Right cardiac atrium (tissue), 5 donors: ENCODE measurements at regions not wholly inside any gene's neighbourhood (a gene's known extent, or its start where the extent isn't known, plus 50 kb on each side); places are given as distances from the start of the nearest gene placed in this dataset.

Source experiments
- ATAC-seq, 2 donors: fragments of 200-7000 bp; cut with Tn5 transposase; one replicate each; pipeline versions ENCODE4 v1.8.0 to v1.9.1; 2020; ENCODE audit warnings: moderate library complexity in 2 of 2, mild to moderate bottlenecking in 1 of 2
- DNase-seq, 3 donors: peaks; one replicate each; pipeline ENCODE4 v3.0.0-alpha.2; 2020
- H3K27ac ChIP-seq: one replicate; pipeline ENCODE4 v1.5.1; 2013; ENCODE audit warnings: mild to moderate bottlenecking, low read length, control low read depth, moderate library complexity
- H3K27me3 ChIP-seq: one replicate; pipeline ENCODE4 v1.6.1; 2013; ENCODE audit not compliant: control insufficient read depth, insufficient read depth
- H3K4me1 ChIP-seq: one replicate; pipeline ENCODE4 v1.6.1; 2013; ENCODE audit warnings: low read length; ENCODE audit not compliant: control insufficient read depth, insufficient read depth
- H3K4me3 ChIP-seq: one replicate; pipeline ENCODE4 v1.5.1; 2013; ENCODE audit warnings: low read length, control low read depth
- H3K9me3 ChIP-seq: one replicate; pipeline ENCODE4 v1.6.1; 2013; ENCODE audit warnings: low read length; ENCODE audit not compliant: control insufficient read depth
- WGBS: extraction: QIAGEN DNeasy Blood & Tissue Kit; methylation state at CpG from one replicate; pipeline ENCODE4 v1.1.7; 2013; 5-methylcytosine and 5-hydroxymethylcytosine counted together
- intact Hi-C, 4 donors: fragments of 100-400 bp; cut with DNase I; formaldehyde crosslinking; loops; one replicate each; pipeline versions ENCODE4 v1.11.0 to v1.14.0; 2022 to 2023
- donor health status: healthy with polysubstance abuse.
- donor health status: DM: no; HTN: yes; CAD: no.
- donor health status: DM: no; HTN: no; CAD: no.
- donor health status: DM: no; HTN: yes; CAD: no; lungs with severe emphysema.
- donor health status: DM: yes; HTN: yes; CAD: no.

GRCh38 chr7:47724335-47724982 lies 142.5 kb upstream of the TNS3 start:
- H3K27ac ChIP-seq: no peak overlapping the region
- H3K4me1 ChIP-seq: no peaks in the 10 kb centered on the region
- H3K27me3 ChIP-seq: no peaks in the 10 kb centered on the region
- no peak overlapping the region for H3K4me3 ChIP-seq
- intact Hi-C loops: no loop called here
- WGBS: 82% methylated on average over 12 of the region's 12 CpGs
- DNase-seq (no peak), ATAC-seq (no peak)
- H3K9me3 ChIP-seq: no peaks in the 10 kb centered on the region

DNA sequence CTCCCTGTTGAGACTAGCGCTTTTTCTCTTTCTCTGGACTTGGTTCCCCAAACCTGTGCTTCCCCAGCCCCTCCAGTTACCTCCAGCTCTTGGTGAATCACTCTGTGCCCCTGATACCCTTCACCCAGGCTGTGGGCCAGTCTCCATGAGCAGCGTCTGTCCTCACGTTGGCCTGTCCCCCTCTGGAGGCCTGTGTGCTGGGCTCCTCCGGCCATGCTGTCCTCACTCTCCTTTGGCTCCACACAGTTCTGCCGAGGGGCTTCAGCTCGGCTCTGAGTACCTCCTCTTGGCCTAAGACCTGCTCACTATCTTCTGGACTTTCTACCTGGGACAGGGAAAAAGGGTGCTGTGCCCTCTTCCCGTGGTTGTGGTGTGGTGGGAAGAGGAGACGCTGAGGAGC lies 140.2 kb upstream of the TNS3 start:
- Histone ChIP-seq H3K27me3 (no peaks in the 10 kb centered on the region), H3K4me1 (no peaks in the 10 kb centered on the region), H3K27ac (no peak overlapping the region), H3K9me3 (no peaks in the 10 kb centered on the region), H3K4me3 (no peak overlapping the region)
- intact Hi-C loops: no loop called here
- 95% methylated on average over 8 of the region's 8 CpGs for WGBS
- DNase-seq: no peak
- peak in 1 of 2 donors; percentile 32 for ATAC-seq

GRCh38 chr7:47721670-47722069 lies 139.8 kb upstream of the TNS3 start:
- H3K9me3 ChIP-seq: no peaks in the 10 kb centered on the region
- intact Hi-C loops: no loop called here
- DNase-seq: no peak
- WGBS: 93% methylated on average over 9 of the region's 9 CpGs
- no peak overlapping the region for H3K27ac ChIP-seq
- no peaks in the 10 kb centered on the region for H3K27me3 ChIP-seq
- no peak overlapping the region for H3K4me3 ChIP-seq
- ATAC-seq: no peak
- H3K4me1 ChIP-seq: no peaks in the 10 kb centered on the region

GRCh38 chr7:47720907-47721244 lies 139.0 kb upstream of the TNS3 start:
- no peak overlapping the region for H3K27ac ChIP-seq
- WGBS: 87% methylated on average over 8 of the region's 8 CpGs
- no peaks in the 10 kb centered on the region for H3K4me1 ChIP-seq

DNA sequence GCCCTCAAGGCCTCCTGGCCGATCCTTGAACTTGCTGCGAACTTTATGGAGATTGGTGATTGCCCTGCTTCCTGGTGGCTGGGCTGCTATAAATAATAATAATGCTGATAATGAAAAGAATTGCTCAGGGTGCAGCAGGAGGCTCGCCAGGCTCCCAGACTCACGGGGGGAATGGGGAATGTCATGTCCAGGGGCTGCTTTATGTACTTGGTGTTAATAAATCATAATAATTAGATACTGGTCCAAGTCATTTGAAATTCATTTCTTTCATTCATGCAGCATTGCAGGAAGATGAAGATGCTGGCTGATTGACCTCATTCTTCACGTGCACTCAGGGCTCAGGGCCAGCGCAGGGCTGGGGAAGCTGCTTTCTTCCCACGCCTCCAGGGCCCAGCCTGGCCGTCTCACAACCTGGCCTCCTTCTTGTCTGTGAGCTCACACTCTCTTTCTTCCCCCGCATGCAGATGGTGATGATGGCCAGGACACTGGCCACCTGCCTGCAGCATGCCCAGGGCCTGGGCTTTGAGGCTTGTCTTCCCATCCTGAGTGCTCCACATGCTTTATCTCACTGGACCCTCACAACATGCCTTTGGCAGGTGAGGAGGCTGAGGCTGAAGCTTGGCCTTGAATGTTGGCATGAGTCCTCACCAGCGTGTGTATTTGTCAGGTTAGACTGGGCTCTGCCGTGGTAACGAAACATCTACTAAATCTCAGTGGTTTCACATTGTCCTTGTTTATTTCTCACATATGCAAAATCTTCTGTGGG lies 138.4 kb upstream of the TNS3 start:
- ATAC-seq (peak in 1 of 2 donors; percentile 57), DNase-seq (peak; percentile 54 to 80 (median 75))

More at GRCh38 chr7:47720907-47721244, 139.0 kb upstream of the TNS3 start:
- intact Hi-C loops: no loop called here
- no peaks in the 10 kb centered on the region for H3K9me3 ChIP-seq
- DNase-seq: no peak
- ATAC-seq: no peak
- no peaks in the 10 kb centered on the region for H3K27me3 ChIP-seq
- H3K4me3 ChIP-seq: no peak overlapping the region

DNA sequence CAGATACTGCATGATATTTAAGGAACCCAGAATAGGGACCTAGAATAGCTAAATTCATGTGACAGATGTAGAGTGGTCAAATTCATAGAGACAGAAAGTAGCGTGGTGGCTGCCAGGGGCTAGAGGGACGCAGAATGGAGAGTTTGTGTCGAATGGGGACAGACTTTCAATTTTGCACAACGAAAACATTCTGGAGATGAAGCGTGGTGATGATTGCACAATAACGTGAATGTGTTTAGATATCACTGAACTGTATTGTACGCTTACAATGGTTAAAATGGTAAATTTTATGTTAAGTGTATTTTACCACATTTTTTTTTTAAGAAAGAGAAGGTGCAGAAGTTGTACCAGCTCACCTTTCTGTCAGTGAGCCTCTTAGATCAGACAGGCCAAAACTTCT lies 137.8 kb upstream of the TNS3 start:
- Histone ChIP-seq H3K4me3 (no peak overlapping the region), H3K27me3 (no peaks in the 10 kb centered on the region), H3K9me3 (no peaks in the 10 kb centered on the region), H3K27ac (no peak overlapping the region), H3K4me1 (no peaks in the 10 kb centered on the region)
- ATAC-seq (no peak), DNase-seq (no peak)
- WGBS: 57% methylated on average over 7 of the region's 7 CpGs
- intact Hi-C loops: no loop called here

More for the DNA sequence above, 138.4 kb upstream of the TNS3 start:
- H3K4me1 ChIP-seq: no peaks in the 10 kb centered on the region
- H3K4me3 ChIP-seq: no peak overlapping the region
- intact Hi-C loops: no loop called here
- 36% methylated on average over 12 of the region's 12 CpGs for WGBS
- no peaks in the 10 kb centered on the region for H3K9me3 ChIP-seq
- no peak overlapping the region for H3K27ac ChIP-seq
- no peaks in the 10 kb centered on the region for H3K27me3 ChIP-seq

DNA sequence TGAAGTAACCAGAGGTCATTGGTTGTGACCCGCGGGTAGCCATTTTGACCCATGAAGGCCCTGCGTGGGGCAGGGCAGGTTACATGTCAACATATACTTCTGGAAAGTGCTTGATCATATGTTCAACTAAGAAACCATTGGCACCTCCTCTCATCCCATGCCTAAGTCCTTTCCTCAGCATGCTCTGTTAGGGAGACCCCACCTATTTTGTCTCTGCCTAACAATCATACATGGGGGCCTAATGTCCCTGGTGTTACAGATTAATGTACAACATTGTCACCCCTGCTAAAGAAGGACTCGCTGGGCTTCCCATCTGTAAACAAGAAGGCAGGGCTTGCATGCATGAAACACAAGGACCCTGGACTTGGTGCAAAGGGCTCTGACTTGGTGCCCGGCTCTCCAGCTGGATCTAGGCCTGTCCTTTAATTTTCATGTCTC lies 133.7 kb upstream of the TNS3 start:
- Histone ChIP-seq H3K27me3 (no peaks in the 10 kb centered on the region), H3K4me3 (no peak overlapping the region), H3K4me1 (no peaks in the 10 kb centered on the region), H3K27ac (no peak overlapping the region), H3K9me3 (no peaks in the 10 kb centered on the region)
- intact Hi-C loops: no loop called here
- 98% methylated on average over 5 of the region's 5 CpGs for WGBS
- DNase-seq (no peak), ATAC-seq (no peak)

GRCh38 chr7:47714669-47715607 lies 133.0 kb upstream of the TNS3 start:
- H3K9me3 ChIP-seq: no peaks in the 10 kb centered on the region
- H3K4me1 ChIP-seq: no peaks in the 10 kb centered on the region
- ATAC-seq (no peak), DNase-seq (no peak)
- intact Hi-C loops: no loop called here
- no peak overlapping the region for H3K4me3 ChIP-seq
- H3K27ac ChIP-seq: no peak overlapping the region
- no peaks in the 10 kb centered on the region for H3K27me3 ChIP-seq
- 79% methylated on average over 6 of the region's 6 CpGs for WGBS

DNA sequence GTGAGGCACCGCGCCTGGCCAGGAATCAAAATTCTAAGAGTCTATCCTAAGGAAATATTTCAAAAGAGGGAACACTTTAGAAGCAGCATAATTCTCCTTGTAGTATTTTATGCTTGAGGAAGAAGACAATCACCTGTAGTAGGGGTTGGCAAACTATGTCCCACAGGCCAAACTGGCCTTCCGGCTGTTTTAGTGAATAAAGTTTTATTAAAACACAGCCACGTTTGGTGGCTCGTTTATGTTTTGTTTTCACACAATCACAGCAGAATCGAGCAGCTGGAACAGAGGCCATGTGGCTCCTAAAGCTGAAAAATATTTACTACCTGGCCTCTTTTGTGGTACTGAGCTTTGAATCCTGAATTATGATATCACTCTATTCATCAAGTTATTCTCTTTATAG lies 131.7 kb upstream of the TNS3 start:
- no peaks in the 10 kb centered on the region for H3K4me1 ChIP-seq
- no peak for ATAC-seq
- intact Hi-C loops: no loop called here
- DNase-seq: no peak
- 89% methylated on average over 6 of the region's 6 CpGs for WGBS
- H3K27me3 ChIP-seq: no peaks in the 10 kb centered on the region
- no peaks in the 10 kb centered on the region for H3K9me3 ChIP-seq
- no peak overlapping the region for H3K4me3 ChIP-seq
- no peak overlapping the region for H3K27ac ChIP-seq

GRCh38 chr7:47712416-47712815 lies 130.5 kb upstream of the TNS3 start:
- intact Hi-C loops: no loop called here
- DNase-seq: no peak
- H3K4me3 ChIP-seq: no peak overlapping the region
- 89% methylated on average over 11 of the region's 11 CpGs for WGBS
- no peaks in the 10 kb centered on the region for H3K4me1 ChIP-seq
- no peaks in the 10 kb centered on the region for H3K27me3 ChIP-seq
- no peak for ATAC-seq
- no peaks in the 10 kb centered on the region for H3K9me3 ChIP-seq
- H3K27ac ChIP-seq: no peak overlapping the region

DNA sequence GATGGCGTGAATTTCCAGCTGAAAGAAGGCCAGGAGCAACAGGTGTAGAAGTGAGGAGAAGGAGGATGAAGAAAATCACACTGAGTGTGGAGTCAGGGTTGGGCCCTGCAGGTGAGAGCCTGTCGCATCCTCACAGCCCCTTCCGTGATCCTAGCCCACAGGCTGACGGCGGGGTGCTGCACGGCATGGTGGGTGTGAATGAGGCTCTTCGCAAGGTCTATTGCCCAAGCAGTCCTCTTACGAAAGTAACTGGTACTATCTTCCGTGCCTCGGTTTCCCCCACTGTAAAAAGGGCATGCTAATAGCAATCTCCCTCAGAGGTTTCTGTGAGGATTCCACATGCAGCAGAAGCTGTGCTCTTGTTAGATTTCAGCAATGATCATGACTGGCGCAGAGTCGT lies 129.9 kb upstream of the TNS3 start:
- Histone ChIP-seq H3K27ac (no peak overlapping the region), H3K9me3 (no peaks in the 10 kb centered on the region), H3K27me3 (no peaks in the 10 kb centered on the region), H3K4me1 (no peaks in the 10 kb centered on the region), H3K4me3 (no peak overlapping the region)
- no peak for DNase-seq
- ATAC-seq: no peak
- intact Hi-C loops: no loop called here
- WGBS: 95% methylated on average over 12 of the region's 12 CpGs
